C4-2B (cell line): ENCODE measurements at regions not wholly inside any gene's neighbourhood (a gene's known extent, or its start where the extent isn't known, plus 50 kb on each side); places are given as distances from the start of the nearest gene placed in this dataset.

Source experiments
- ZFX ChIP-seq: fragments of 450-650 bp; IDR thresholded peaks from 2 replicates; pipeline ENCODE4 v1.6.1; 2017
- TF ChIP-seq, protein P1 (sequence below): fragments of 450-650 bp; conservative IDR thresholded peaks from 2 replicates; pipeline ENCODE4 v1.5.1; 2017; ENCODE audit warnings: mild to moderate bottlenecking

DNA sequence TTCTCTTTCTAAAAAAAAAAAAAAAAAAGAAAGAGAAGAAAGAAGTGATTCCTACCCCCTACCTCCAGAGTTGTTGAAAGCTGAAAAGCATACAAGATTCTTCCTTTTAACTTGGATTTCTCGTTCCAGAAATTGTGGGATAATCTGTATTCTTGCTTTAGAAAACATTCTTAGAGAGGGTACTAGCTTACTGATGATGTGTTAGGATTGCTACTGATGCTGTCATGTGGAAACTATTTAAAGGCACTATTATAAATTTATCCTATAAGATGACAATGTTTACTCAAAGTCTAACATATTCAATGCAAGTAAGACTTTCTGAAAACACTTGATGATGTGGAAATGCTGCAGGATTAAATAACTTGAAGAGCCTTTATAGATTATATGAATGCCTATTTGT lies 204.0 kb upstream of the PUDP start:
- TF ChIP-seq, protein P1, sequence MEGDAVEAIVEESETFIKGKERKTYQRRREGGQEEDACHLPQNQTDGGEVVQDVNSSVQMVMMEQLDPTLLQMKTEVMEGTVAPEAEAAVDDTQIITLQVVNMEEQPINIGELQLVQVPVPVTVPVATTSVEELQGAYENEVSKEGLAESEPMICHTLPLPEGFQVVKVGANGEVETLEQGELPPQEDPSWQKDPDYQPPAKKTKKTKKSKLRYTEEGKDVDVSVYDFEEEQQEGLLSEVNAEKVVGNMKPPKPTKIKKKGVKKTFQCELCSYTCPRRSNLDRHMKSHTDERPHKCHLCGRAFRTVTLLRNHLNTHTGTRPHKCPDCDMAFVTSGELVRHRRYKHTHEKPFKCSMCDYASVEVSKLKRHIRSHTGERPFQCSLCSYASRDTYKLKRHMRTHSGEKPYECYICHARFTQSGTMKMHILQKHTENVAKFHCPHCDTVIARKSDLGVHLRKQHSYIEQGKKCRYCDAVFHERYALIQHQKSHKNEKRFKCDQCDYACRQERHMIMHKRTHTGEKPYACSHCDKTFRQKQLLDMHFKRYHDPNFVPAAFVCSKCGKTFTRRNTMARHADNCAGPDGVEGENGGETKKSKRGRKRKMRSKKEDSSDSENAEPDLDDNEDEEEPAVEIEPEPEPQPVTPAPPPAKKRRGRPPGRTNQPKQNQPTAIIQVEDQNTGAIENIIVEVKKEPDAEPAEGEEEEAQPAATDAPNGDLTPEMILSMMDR = no peak
- no peak for TF ChIP-seq ZFX
